HEK293 (cell line): ENCODE measurements at regions not wholly inside any gene's neighbourhood (a gene's known extent, or its start where the extent isn't known, plus 50 kb on each side); places are given as distances from the start of the nearest gene placed in this dataset.

ENCODE experiments used
- CTCF ChIA-PET: fragments of 350-600 bp; formaldehyde crosslinking; extraction: SDS; loops from one replicate; lab custom pipeline; 2021; ENCODE audit warnings: antibody characterized with exemption; lab: Yijun Ruan, JAX
- POLR2A ChIA-PET: fragments of 300-600 bp; formaldehyde crosslinking; extraction: SDS; loops from one replicate; lab custom pipeline; 2020; ENCODE audit warnings: antibody characterized with exemption, inconsistent platforms; lab: Yijun Ruan, JAX
- H3K27ac ChIP-seq: fragments of 200-500 bp; sonication (Bioruptor generic); 2 replicates; pipeline ENCODE4 v1.5.1; 2014; ENCODE audit warnings: low read depth, low read length, control low read depth, inconsistent platforms; ENCODE audit errors: extremely low read depth
- H3K36me3 ChIP-seq, 2 experiments: fragments of 200-500 bp in 1 of 2; sonication (Bioruptor generic) in 1 of 2; 1 replicate in 1 of 2; 2 replicates in 1 of 2; pipeline ENCODE4 v1.5.1; 2014 to 2017; ENCODE audit warnings: inconsistent platforms in 2 of 2, low read length in 2 of 2; ENCODE audit not compliant: control insufficient read depth in 2 of 2, insufficient read depth in 1 of 2
- H3K4me1 ChIP-seq: fragments of 200-500 bp; sonication (Bioruptor generic); 2 replicates; pipeline ENCODE4 v1.5.1; 2014; ENCODE audit warnings: mild to moderate bottlenecking, low read length, inconsistent platforms; ENCODE audit not compliant: control insufficient read depth, insufficient read depth
- H3K4me3 ChIP-seq: 2 replicates; pipeline ENCODE4 v1.5.1; 2011; ENCODE audit warnings: low read depth, mild to moderate bottlenecking, control low read depth, low read length, moderate library complexity
- H3K9me3 ChIP-seq: fragments of 200-500 bp; sonication (Bioruptor generic); 2 replicates; pipeline ENCODE4 v1.5.1; 2014; ENCODE audit warnings: low read depth, low read length, inconsistent platforms; ENCODE audit not compliant: control insufficient read depth, insufficient read depth
- FEZF1 ChIP-seq: fragments of 450-650 bp; formaldehyde crosslinking; IDR thresholded peaks from 2 replicates; pipeline ENCODE4 v1.5.1; 2016; ENCODE audit warnings: missing biosample characterization, missing genetic modification characterization
- HOXD13 ChIP-seq: sonication (generic); formaldehyde crosslinking; IDR thresholded peaks from 2 replicates; pipeline ENCODE4 v1.8.0; 2022; ENCODE audit warnings: missing genetic modification reagents, borderline replicate concordance
- MEIS1 ChIP-seq: sonication (generic); formaldehyde crosslinking; IDR thresholded peaks from 2 replicates; pipeline ENCODE4 v1.8.1; 2022; ENCODE audit warnings: missing genetic modification reagents, mild to moderate bottlenecking, borderline replicate concordance
- OSR2 ChIP-seq: fragments of 450-650 bp; formaldehyde crosslinking; IDR thresholded peaks from 2 replicates; pipeline ENCODE4 v1.5.1; 2016; ENCODE audit warnings: missing biosample characterization, missing genetic modification characterization
- RBAK ChIP-seq: fragments of 450-650 bp; formaldehyde crosslinking; IDR thresholded peaks from 2 replicates; pipeline ENCODE4 v1.5.1; 2016; ENCODE audit warnings: missing biosample characterization, missing genetic modification characterization
- ZBTB1 ChIP-seq: fragments of 450-650 bp; formaldehyde crosslinking; IDR thresholded peaks from 2 replicates; pipeline ENCODE4 v1.5.1; 2016; ENCODE audit warnings: missing biosample characterization, missing genetic modification characterization
- ZBTB48 ChIP-seq: fragments of 450-650 bp; formaldehyde crosslinking; IDR thresholded peaks from 2 replicates; pipeline ENCODE4 v1.5.1; 2016; ENCODE audit warnings: missing biosample characterization, missing genetic modification characterization
- ZFHX2 ChIP-seq: fragments of 450-650 bp; formaldehyde crosslinking; conservative IDR thresholded peaks from 2 replicates; pipeline ENCODE4 v1.5.1; 2016; ENCODE audit warnings: missing biosample characterization, missing genetic modification characterization
- ZIC2 ChIP-seq: fragments of 450-650 bp; formaldehyde crosslinking; IDR thresholded peaks from 2 replicates; pipeline ENCODE4 v1.5.1; 2016; ENCODE audit warnings: missing biosample characterization, missing genetic modification characterization
- ZNF10 ChIP-seq: fragments of 450-650 bp; formaldehyde crosslinking; IDR thresholded peaks from 2 replicates; pipeline ENCODE4 v1.5.1; 2017; ENCODE audit warnings: missing biosample characterization, missing genetic modification characterization
- ZNF132 ChIP-seq: fragments of 450-650 bp; formaldehyde crosslinking; IDR thresholded peaks from 2 replicates; pipeline ENCODE4 v1.5.1; 2017; ENCODE audit warnings: missing biosample characterization, missing genetic modification characterization, borderline replicate concordance
- ZNF140 ChIP-seq: fragments of 450-650 bp; formaldehyde crosslinking; IDR thresholded peaks from 2 replicates; pipeline ENCODE4 v1.5.1; 2016; ENCODE audit warnings: missing biosample characterization, missing genetic modification characterization
- ZNF174 ChIP-seq: fragments of 450-650 bp; formaldehyde crosslinking; IDR thresholded peaks from 2 replicates; pipeline ENCODE4 v1.5.0; 2017; ENCODE audit warnings: missing biosample characterization, mild to moderate bottlenecking, missing genetic modification characterization
- ZNF302 ChIP-seq: fragments of 450-650 bp; formaldehyde crosslinking; IDR thresholded peaks from 2 replicates; pipeline ENCODE4 v1.5.1; 2016; ENCODE audit warnings: missing biosample characterization, missing genetic modification characterization, low read depth
- ZNF324 ChIP-seq: fragments of 450-650 bp; formaldehyde crosslinking; IDR thresholded peaks from 2 replicates; pipeline ENCODE4 v1.5.1; 2016; ENCODE audit warnings: missing biosample characterization, missing genetic modification characterization
- ZNF394 ChIP-seq: fragments of 450-650 bp; formaldehyde crosslinking; IDR thresholded peaks from 2 replicates; pipeline ENCODE4 v1.5.1; 2016; ENCODE audit warnings: missing biosample characterization, missing genetic modification characterization, mild to moderate bottlenecking, moderate library complexity, borderline replicate concordance
- ZNF423 ChIP-seq: fragments of 450-650 bp; formaldehyde crosslinking; IDR thresholded peaks from 2 replicates; pipeline ENCODE4 v1.5.1; 2016; ENCODE audit warnings: missing biosample characterization, missing genetic modification characterization
- ZNF426 ChIP-seq: fragments of 450-650 bp; formaldehyde crosslinking; IDR thresholded peaks from 2 replicates; pipeline ENCODE4 v1.5.1; 2017; ENCODE audit warnings: missing biosample characterization, missing genetic modification characterization, mild to moderate bottlenecking, inconsistent platforms, moderate library complexity
- ZNF514 ChIP-seq: fragments of 450-650 bp; formaldehyde crosslinking; IDR thresholded peaks from 2 replicates; pipeline ENCODE4 v1.5.1; 2016; ENCODE audit warnings: missing biosample characterization, missing genetic modification characterization
- ZNF529 ChIP-seq: fragments of 450-650 bp; formaldehyde crosslinking; IDR thresholded peaks from 2 replicates; pipeline ENCODE4 v1.5.1; 2017; ENCODE audit warnings: missing genetic modification characterization, missing biosample characterization; ENCODE audit not compliant: insufficient replicate concordance
- ZNF623 ChIP-seq: fragments of 450-650 bp; formaldehyde crosslinking; IDR thresholded peaks from 2 replicates; pipeline ENCODE4 v1.5.1; 2016; ENCODE audit warnings: missing biosample characterization, missing genetic modification characterization
- ZNF629 ChIP-seq: fragments of 450-650 bp; formaldehyde crosslinking; IDR thresholded peaks from 2 replicates; pipeline ENCODE4 v1.5.1; 2017; ENCODE audit warnings: missing biosample characterization, missing genetic modification characterization
- ZNF658 ChIP-seq: fragments of 450-650 bp; formaldehyde crosslinking; IDR thresholded peaks from 2 replicates; pipeline ENCODE4; 2016; ENCODE audit warnings: missing biosample characterization, missing genetic modification characterization
- ZNF660 ChIP-seq: fragments of 450-650 bp; IDR thresholded peaks from 2 replicates; pipeline ENCODE4 v1.5.1; 2018; ENCODE audit warnings: missing biosample characterization, mild to moderate bottlenecking, missing genetic modification characterization
- ZNF664 ChIP-seq: fragments of 450-650 bp; formaldehyde crosslinking; IDR thresholded peaks from 2 replicates; pipeline ENCODE4 v1.5.1; 2016; ENCODE audit warnings: missing biosample characterization, missing genetic modification characterization
- TF ChIP-seq, protein P1 (sequence below): fragments of 450-650 bp; formaldehyde crosslinking; IDR thresholded peaks from 2 replicates; pipeline ENCODE4 v1.5.1; 2017; ENCODE audit warnings: missing biosample characterization, missing genetic modification characterization
- TF ChIP-seq, protein P2 (sequence below): fragments of 450-650 bp; formaldehyde crosslinking; IDR thresholded peaks from 2 replicates; pipeline ENCODE4 v1.5.1; 2016; ENCODE audit warnings: missing biosample characterization, missing genetic modification characterization
- TF ChIP-seq, protein P3 (sequence below): fragments of 450-650 bp; formaldehyde crosslinking; IDR thresholded peaks from 2 replicates; pipeline ENCODE4 v1.5.0; 2017; ENCODE audit warnings: missing biosample characterization, missing genetic modification characterization, borderline replicate concordance
- TF ChIP-seq, protein P4 (sequence below): fragments of 450-650 bp; formaldehyde crosslinking; IDR thresholded peaks from 2 replicates; pipeline ENCODE4 v1.5.1; 2016; ENCODE audit warnings: missing biosample characterization, missing genetic modification characterization
- TF ChIP-seq, protein P5 (sequence below): fragments of 450-650 bp; formaldehyde crosslinking; IDR thresholded peaks from 2 replicates; pipeline ENCODE4 v1.5.1; 2016; ENCODE audit warnings: missing biosample characterization, missing genetic modification characterization, low read depth

DNA sequence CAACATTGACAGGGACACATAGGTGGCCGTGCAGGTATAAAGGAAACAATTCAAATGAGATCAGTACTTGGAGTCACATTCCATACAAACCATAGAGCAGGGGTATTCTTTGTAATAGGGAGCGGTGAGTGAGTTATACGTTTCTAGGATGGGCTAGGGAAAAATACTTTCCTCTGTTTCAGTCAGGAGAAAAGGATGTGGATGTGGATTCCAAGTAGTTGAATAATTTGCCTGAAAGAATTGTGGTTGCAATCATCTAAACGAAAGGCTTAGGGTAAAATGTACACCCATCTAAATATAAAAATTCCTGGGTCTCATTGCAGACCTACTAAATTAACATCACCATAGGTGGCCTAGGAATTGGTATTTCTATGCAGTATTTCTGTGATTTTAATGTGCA lies 270.7 kb upstream of the IGFBP3 start:
- Histone ChIP-seq H3K9me3 (no peaks in the 10 kb centered on the region), H3K36me3 (no peaks in the 10 kb centered on the region), H3K27ac (no peak overlapping the region), H3K4me1 (no peaks in the 10 kb centered on the region), H3K4me3 (no peak overlapping the region)
- TF ChIP-seq ZNF10 (tag by site-specific recombination) (no peak), ZBTB48 (no peak), RBAK (tag by site-specific recombination) (no peak), ZBTB1 (no peak), ZNF629 (tag by site-specific recombination) (no peak), ZNF302 (no peak)
- TF ChIP-seq, protein P1, sequence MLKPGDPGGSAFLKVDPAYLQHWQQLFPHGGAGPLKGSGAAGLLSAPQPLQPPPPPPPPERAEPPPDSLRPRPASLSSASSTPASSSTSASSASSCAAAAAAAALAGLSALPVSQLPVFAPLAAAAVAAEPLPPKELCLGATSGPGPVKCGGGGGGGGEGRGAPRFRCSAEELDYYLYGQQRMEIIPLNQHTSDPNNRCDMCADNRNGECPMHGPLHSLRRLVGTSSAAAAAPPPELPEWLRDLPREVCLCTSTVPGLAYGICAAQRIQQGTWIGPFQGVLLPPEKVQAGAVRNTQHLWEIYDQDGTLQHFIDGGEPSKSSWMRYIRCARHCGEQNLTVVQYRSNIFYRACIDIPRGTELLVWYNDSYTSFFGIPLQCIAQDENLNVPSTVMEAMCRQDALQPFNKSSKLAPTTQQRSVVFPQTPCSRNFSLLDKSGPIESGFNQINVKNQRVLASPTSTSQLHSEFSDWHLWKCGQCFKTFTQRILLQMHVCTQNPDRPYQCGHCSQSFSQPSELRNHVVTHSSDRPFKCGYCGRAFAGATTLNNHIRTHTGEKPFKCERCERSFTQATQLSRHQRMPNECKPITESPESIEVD (tag by site-specific recombination): no peak
- TF ChIP-seq, protein P2, sequence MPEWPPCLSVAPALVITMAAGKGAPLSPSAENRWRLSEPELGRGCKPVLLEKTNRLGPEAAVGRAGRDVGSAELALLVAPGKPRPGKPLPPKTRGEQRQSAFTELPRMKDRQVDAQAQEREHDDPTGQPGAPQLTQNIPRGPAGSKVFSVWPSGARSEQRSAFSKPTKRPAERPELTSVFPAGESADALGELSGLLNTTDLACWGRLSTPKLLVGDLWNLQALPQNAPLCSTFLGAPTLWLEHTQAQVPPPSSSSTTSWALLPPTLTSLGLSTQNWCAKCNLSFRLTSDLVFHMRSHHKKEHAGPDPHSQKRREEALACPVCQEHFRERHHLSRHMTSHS (tag by site-specific recombination): no peak
- TF ChIP-seq, protein P3, sequence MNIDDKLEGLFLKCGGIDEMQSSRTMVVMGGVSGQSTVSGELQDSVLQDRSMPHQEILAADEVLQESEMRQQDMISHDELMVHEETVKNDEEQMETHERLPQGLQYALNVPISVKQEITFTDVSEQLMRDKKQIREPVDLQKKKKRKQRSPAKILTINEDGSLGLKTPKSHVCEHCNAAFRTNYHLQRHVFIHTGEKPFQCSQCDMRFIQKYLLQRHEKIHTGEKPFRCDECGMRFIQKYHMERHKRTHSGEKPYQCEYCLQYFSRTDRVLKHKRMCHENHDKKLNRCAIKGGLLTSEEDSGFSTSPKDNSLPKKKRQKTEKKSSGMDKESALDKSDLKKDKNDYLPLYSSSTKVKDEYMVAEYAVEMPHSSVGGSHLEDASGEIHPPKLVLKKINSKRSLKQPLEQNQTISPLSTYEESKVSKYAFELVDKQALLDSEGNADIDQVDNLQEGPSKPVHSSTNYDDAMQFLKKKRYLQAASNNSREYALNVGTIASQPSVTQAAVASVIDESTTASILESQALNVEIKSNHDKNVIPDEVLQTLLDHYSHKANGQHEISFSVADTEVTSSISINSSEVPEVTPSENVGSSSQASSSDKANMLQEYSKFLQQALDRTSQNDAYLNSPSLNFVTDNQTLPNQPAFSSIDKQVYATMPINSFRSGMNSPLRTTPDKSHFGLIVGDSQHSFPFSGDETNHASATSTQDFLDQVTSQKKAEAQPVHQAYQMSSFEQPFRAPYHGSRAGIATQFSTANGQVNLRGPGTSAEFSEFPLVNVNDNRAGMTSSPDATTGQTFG (tag by site-specific recombination): no peak
- POLR2A ChIA-PET: no interaction called here
- CTCF ChIA-PET: no interaction called here

DNA sequence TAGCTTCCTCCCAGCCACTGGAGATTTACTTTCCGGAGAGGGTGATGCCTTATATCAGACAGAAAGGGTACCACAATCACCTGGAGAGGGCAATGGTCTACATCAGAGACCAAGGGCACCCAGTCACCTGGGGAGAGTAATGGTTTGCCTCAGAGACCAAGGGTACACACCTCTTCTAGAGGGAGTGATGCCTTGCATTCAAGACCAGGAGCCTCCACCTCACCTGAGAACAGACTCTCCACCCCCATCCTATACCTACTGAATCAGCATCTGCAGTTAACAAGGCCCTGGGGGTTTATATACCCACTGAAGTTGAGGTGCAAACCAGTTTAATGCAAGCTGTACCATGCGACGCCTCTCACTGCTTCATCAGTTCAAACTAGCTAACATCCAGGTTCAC lies 270.2 kb upstream of the IGFBP3 start:
- ChIA-PET POLR2A (no interaction called here), CTCF (interaction anchor here (1.2 kb wide), 1 partner anchor 10 kb away, joined by 6 read pairs; no protein-coding TSS in a partner anchor)
- no peaks in the 10 kb centered on the region for H3K36me3 ChIP-seq

DNA sequence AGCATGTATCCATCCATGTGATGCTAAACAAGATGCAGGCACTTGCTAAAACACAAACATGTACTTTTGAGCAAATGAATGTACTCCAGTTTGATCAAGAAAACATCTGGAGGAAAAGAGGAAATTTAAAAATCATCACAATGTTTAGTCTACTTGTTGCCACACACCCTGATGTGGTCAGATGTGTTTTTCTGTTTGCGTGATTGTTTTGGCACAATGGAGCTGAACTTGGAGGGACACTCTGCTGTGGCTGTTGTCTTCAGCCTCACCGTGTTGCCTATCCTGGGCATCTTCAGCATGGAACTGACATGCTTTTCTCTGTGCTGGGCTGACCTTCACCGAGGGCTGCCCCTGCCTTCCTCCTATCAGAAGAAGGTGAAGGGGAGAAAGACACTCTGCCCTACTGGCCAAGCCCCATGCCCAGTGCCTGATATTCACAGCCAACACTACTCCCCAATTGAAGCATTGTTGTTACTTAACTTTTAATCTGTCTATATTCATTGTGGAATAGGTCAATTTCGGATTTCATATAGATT lies 268.3 kb upstream of the IGFBP3 start:
- H3K4me1 ChIP-seq: no peaks in the 10 kb centered on the region
- no peak overlapping the region for H3K27ac ChIP-seq
- no peaks in the 10 kb centered on the region for H3K9me3 ChIP-seq
- H3K36me3 ChIP-seq: no peaks in the 10 kb centered on the region
- ChIA-PET CTCF (interaction anchor here (0.6 kb wide), 1 partner anchor 817 kb away, joined by 3 read pairs; no protein-coding TSS in a partner anchor), POLR2A (interaction anchor here (0.7 kb wide), 1 partner anchor 21 kb away, joined by 4 read pairs; no protein-coding TSS in a partner anchor)
- no peak overlapping the region for H3K4me3 ChIP-seq
- TF ChIP-seq ZNF658 (tag by site-specific recombination): no peak
- TF ChIP-seq, protein P4, sequence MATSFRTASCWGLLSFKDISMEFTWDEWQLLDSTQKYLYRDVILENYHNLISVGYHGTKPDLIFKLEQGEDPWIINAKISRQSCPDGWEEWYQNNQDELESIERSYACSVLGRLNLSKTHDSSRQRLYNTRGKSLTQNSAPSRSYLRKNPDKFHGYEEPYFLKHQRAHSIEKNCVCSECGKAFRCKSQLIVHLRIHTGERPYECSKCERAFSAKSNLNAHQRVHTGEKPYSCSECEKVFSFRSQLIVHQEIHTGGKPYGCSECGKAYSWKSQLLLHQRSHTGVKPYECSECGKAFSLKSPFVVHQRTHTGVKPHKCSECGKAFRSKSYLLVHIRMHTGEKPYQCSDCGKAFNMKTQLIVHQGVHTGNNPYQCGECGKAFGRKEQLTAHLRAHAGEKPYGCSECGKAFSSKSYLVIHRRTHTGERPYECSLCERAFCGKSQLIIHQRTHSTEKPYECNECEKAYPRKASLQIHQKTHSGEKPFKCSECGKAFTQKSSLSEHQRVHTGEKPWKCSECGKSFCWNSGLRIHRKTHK: no peak
- no peak for TF ChIP-seq HOXD13 (CRISPR knock-in tag)
- TF ChIP-seq ZNF174: no peak
- TF ChIP-seq ZFHX2 (tag by site-specific recombination): no peak
- no peak for TF ChIP-seq ZNF324 (tag by site-specific recombination)
- no peak for TF ChIP-seq ZNF423 (tag by site-specific recombination)
- TF ChIP-seq FEZF1 (tag by site-specific recombination): no peak
- no peak for TF ChIP-seq ZNF514 (tag by site-specific recombination)
- no peak for TF ChIP-seq ZNF623
- TF ChIP-seq MEIS1 (CRISPR knock-in tag): no peak
- no peak for TF ChIP-seq ZNF664 (tag by site-specific recombination)
- no peak for TF ChIP-seq ZNF529

More for the DNA sequence above, 270.2 kb upstream of the IGFBP3 start:
- no peak for TF ChIP-seq OSR2 (tag by site-specific recombination)
- TF ChIP-seq, protein P5, sequence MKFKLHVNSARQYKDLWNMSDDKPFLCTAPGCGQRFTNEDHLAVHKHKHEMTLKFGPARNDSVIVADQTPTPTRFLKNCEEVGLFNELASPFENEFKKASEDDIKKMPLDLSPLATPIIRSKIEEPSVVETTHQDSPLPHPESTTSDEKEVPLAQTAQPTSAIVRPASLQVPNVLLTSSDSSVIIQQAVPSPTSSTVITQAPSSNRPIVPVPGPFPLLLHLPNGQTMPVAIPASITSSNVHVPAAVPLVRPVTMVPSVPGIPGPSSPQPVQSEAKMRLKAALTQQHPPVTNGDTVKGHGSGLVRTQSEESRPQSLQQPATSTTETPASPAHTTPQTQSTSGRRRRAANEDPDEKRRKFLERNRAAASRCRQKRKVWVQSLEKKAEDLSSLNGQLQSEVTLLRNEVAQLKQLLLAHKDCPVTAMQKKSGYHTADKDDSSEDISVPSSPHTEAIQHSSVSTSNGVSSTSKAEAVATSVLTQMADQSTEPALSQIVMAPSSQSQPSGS: no peak
- TF ChIP-seq ZNF394 (tag by site-specific recombination): no peak
- TF ChIP-seq ZNF132 (tag by site-specific recombination): no peak
- no peak for TF ChIP-seq ZIC2 (tag by site-specific recombination)
- TF ChIP-seq ZNF426: no peak
- TF ChIP-seq ZNF140 (tag by site-specific recombination): no peak
- TF ChIP-seq ZNF660 (tag by site-specific recombination): no peak
- no peaks in the 10 kb centered on the region for H3K4me1 ChIP-seq
- H3K27ac ChIP-seq: no peak overlapping the region
- H3K9me3 ChIP-seq: no peaks in the 10 kb centered on the region
- no peak overlapping the region for H3K4me3 ChIP-seq
